NCI-H82 treated with DMSO at 0.1 percent for 48 hours (cell line): ENCODE measurements at regions not wholly inside any gene's neighbourhood (a gene's known extent, or its start where the extent isn't known, plus 50 kb on each side); places are given as distances from the start of the nearest gene placed in this dataset.
"Not testable (repeated sequence)": the region's sequence is repeated elsewhere in the genome, so short reads cannot be mapped to it uniquely, and the experiment has no call there.

Source experiments
- DNase-seq: peaks from one replicate; lab custom pipeline; 2025; ENCODE audit not compliant: unreplicated experiment; lab: John Stamatoyannopoulos, UW

GRCh38 chr2:225254363-225254762 is 145.1 kb upstream of the NYAP2 start:
- DNase-seq, result no peak

GRCh38 chr2:225244933-225245332 is 154.6 kb upstream of the NYAP2 start:
- DNase-seq, result no peak

- no peak for DNase-seq
Measured at GRCh38 chr2:225236769-225237323, 162.7 kb upstream of the NYAP2 start.

- DNase-seq, result no peak
Measured at GRCh38 chr2:225233234-225233633, 166.3 kb upstream of the NYAP2 start.

- no peak for DNase-seq
Measured at GRCh38 chr2:225231900-225232299, 167.6 kb upstream of the NYAP2 start.

DNA sequence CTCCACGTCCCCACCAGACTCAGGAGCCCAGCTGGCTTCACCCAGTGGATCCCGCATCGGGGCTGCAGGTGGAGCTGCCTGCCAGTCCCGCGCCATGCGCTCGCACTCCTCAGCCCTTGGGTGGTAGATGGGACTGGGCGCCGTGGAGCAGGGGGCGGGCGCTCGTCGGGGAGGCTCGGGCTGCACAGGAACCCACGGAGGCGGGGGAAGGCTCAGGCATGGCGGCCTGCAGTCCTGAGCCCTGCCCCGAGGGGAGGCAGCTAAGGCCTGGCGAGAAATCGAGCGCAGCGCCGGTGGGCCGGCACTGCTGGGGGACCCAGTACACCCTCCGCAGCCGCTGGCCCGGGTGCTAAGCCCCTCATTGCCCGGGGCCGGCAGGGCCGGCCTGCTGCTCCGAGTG is 170.2 kb upstream of the NYAP2 start:
- not testable (repeated sequence) for DNase-seq

- no peak for DNase-seq
Measured at GRCh38 chr2:225226441-225226840, 173.1 kb upstream of the NYAP2 start.

GRCh38 chr2:225223301-225223700 is 176.2 kb upstream of the NYAP2 start:
- DNase-seq, result no peak

- DNase-seq, result no peak
Measured at GRCh38 chr2:225207471-225207870, 165.2 kb upstream of the DOCK10 start.

GRCh38 chr2:225207043-225207442 is 164.8 kb upstream of the DOCK10 start:
- peak; percentile 6 for DNase-seq

DNA sequence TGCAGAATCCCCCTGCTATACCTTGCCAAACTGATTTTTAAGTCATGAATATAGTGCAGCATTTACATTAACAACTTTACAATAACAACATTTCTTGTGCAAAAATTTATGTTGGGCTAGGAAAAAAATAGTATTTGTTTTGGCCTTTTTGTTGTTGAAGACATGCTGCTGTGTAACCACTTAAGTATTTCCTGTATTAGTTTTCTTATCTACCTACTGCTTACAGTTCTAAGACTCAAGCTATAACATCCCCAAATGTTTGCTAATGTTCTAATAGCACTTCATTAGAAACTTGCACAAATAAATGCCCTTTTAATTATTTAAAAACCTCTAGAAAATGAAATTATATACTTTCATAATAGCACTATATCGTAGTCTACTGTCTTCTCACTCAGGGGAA is 154.3 kb upstream of the DOCK10 start:
- DNase-seq, result no peak

DNA sequence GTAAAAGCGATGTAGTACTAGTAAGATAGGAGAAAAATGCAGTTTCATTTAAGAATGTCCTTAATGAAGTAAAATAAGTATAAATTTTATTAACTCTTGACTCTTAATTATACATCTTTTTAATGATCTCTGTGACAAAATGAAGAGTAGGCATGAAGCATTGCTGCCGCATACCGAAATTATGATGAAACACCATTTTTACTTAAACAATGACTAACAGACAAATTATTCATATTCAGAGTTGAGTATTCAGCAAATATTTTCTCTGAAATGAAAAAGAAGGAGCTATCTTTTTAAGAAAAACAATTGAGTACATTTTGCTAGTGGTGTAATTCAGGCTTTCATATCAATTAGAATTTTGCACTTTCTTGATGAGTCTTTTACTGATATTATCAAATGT is 150.6 kb upstream of the DOCK10 start:
- no peak for DNase-seq

DNA sequence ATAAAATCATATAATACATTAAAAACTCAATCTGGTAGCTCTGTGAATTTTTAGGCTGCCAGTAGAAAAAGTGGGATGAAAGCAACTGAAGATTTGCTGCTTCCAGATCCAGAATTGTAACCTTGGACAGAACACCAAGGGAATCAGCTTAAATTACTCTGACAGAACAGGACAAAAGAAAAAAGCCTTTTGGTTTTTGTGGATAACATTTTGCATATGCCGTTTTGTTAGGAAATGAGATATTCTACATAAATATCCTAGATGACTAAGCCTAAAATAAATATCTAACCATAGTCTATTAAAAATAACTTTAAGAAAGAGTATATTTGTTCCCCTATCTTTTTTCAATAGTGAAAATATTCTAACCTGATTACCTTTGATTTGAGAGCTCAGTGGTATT is 148.7 kb upstream of the DOCK10 start:
- DNase-seq, result no peak

GRCh38 chr2:225184948-225185347 is 142.7 kb upstream of the DOCK10 start:
- no peak for DNase-seq

DNA sequence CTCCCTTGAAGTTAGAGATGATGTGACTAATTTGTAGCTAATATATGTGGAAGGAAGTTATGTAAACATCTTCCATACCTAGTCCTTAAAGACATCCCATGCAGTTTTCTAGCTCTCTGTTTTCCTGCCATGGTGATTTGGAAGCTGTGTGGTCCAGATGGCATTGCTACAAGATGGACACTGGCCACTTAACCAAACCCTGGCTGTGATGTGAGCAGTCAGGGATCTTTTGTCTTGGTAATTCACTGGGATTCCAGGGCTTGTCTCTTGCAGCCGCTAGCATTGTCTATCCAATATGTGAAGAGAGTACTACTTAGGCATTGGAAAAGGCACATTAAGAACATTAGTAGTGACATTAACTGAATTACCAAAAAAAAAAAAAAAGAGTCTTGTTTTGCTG is 139.9 kb upstream of the DOCK10 start:
- no peak for DNase-seq

DNA sequence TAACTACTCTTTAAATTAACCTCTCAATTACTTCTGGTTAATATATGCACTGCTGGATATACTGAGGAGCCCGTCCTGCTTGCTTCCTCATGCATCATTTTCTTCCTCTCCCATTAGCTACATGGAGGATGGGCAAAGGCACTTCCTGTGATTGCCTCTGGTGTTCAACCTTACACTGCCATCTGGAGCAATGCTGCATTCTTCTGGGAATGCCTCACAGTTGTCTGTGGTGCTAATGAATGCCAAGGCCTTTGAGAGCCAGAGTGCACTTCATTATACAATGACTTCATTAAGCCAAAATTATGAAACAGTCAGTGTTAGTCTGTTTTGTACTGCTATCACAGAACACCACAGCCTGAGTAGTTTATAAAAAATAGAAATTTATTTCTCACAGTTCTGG is 134.8 kb upstream of the DOCK10 start:
- DNase-seq, result no peak

DNA sequence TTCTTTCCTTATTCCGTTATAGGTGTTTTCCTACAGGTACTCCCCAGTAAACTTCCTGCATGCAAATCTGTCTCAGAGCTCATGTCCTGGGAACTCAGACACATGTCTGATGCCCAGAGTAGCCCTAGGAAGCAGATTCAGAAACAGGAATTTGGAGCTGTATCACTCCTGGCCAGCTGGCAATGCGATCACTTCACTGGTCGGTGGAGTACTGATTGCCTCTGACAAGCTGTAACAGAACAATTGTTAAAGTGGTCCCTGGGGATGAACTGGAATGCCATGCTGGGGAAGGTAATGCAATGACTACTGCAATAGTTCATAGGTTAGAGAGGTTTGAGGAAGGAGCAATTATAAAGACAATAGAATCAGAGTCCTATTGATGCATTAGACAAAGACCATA is 131.6 kb upstream of the DOCK10 start:
- DNase-seq, result no peak

GRCh38 chr2:225171350-225171749 is 129.1 kb upstream of the DOCK10 start:
- no peak for DNase-seq

GRCh38 chr2:225170162-225170561 is 127.9 kb upstream of the DOCK10 start:
- DNase-seq, result no peak

GRCh38 chr2:225169396-225169795 is 127.1 kb upstream of the DOCK10 start:
- no peak for DNase-seq

GRCh38 chr2:225165052-225165451 is 122.8 kb upstream of the DOCK10 start:
- no peak for DNase-seq

DNA sequence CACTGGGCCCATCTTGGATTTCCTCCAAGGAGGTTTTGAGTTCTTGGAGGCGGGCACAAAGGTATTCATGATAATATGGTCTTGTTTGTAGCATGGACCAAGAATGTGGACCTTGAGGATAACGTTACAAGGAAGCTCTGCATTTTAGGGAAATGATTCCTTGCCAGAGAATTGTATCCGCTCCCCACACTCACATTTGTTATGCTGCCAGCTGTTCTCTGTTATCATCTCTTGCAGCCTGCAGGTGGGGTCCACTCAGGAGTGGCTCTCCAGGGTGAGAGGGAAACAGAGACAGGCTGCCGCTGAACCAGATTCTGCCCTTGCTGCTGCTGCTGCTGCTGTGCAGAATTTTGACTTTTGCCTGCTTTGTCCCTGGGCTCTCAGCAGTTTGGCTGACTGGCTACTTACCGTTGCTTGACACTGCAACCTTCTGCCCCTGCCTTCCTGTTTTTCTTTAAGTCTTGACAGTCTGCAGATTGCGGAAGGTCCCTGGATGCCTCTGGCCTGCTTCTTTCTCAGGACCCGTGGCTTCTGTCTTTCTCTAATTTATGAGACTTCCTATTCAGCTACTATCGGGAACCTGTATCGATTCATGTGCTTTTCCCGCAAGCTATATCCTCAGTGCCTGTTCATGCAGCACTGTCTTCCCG is 122.3 kb upstream of the DOCK10 start:
- DNase-seq, result no peak

DNA sequence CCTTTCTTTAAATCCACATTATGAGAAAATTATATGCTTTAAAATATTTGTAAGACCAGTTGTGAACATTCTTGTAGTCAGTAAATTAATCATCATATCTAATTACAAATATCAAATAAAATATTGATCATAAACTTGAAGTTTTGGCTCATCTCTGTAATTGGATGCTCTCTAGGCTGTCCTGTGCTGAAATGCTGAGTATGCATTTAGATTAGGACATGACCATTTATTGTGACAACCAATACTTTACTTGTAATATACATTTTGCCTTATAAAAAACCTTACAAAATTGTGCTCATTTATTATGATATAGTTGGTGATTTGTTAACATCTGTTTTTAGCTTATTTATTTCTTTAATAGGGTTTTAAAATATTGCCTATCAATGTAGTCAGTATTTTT is 116.1 kb upstream of the DOCK10 start:
- DNase-seq, result no peak
